WTC11 (cell line): ENCODE measurements at regions not wholly inside any gene's neighbourhood (a gene's known extent, or its start where the extent isn't known, plus 50 kb on each side); places are given as distances from the start of the nearest gene placed in this dataset.

Source experiments
- ZNF317 ChIP-seq: sonication (generic); formaldehyde crosslinking; IDR thresholded peaks from 2 replicates; pipeline ENCODE4 v1.8.1; 2023; ENCODE audit warnings: low read depth, mild to moderate bottlenecking, moderate library complexity, missing genetic modification reagents, borderline replicate concordance
- ZNF671 ChIP-seq: fragments of 250-450 bp; sonication (Bioruptor Pico); IDR thresholded peaks from 2 replicates; pipeline ENCODE4 v1.8.0; 2021; ENCODE audit warnings: mild to moderate bottlenecking
- TF ChIP-seq, protein P1 (sequence below): fragments of 200-600 bp; IDR thresholded peaks from 2 replicates; pipeline ENCODE4 v1.8.0; 2022; ENCODE audit warnings: antibody characterized with exemption
- TF ChIP-seq, protein P2 (sequence below): fragments of 250-450 bp; sonication (Bioruptor Pico); IDR thresholded peaks from 2 replicates; pipeline ENCODE4 v1.9.0; 2021; ENCODE audit warnings: mild to moderate bottlenecking

GRCh38 chr4:122243785-122244184, 91.7 kb downstream of the BLTP1 start:
- no peak for TF ChIP-seq ZNF671
- TF ChIP-seq, protein P1, sequence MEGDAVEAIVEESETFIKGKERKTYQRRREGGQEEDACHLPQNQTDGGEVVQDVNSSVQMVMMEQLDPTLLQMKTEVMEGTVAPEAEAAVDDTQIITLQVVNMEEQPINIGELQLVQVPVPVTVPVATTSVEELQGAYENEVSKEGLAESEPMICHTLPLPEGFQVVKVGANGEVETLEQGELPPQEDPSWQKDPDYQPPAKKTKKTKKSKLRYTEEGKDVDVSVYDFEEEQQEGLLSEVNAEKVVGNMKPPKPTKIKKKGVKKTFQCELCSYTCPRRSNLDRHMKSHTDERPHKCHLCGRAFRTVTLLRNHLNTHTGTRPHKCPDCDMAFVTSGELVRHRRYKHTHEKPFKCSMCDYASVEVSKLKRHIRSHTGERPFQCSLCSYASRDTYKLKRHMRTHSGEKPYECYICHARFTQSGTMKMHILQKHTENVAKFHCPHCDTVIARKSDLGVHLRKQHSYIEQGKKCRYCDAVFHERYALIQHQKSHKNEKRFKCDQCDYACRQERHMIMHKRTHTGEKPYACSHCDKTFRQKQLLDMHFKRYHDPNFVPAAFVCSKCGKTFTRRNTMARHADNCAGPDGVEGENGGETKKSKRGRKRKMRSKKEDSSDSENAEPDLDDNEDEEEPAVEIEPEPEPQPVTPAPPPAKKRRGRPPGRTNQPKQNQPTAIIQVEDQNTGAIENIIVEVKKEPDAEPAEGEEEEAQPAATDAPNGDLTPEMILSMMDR: no peak
- TF ChIP-seq ZNF317: no peak
- TF ChIP-seq, protein P2, sequence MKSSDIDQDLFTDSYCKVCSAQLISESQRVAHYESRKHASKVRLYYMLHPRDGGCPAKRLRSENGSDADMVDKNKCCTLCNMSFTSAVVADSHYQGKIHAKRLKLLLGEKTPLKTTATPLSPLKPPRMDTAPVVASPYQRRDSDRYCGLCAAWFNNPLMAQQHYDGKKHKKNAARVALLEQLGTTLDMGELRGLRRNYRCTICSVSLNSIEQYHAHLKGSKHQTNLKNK (CRISPR knock-in tag): no peak
